HG03378 (cell line): ENCODE measurements at regions not wholly inside any gene's neighbourhood (a gene's known extent, or its start where the extent isn't known, plus 50 kb on each side); places are given as distances from the start of the nearest gene placed in this dataset.

Experiments
- ATAC-seq: cut with Tn5 transposase; IDR thresholded peaks from one replicate; pipeline ENCODE4 v1.9.1; 2021; ENCODE audit warnings: mild to moderate bottlenecking, moderate library complexity; ENCODE audit not compliant: unreplicated experiment

DNA sequence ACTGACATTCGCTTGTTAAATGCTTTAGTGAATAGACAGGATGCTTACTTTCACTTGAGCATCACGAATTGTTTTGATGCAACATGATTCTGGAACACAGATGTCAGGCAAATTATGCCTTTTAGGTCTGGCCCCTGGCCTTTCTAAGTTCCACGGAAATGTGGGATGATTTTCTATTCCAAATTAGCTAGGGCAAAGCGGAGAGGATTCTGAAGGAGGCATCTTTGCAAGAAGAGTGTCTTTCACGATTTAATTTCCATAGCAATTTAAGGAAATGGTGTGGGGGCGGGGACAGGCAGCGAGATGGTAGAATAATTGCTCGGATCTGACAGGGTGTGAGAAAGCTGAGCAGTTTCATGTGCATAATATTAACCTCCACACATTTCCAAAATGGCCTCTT is 238.5 kb upstream of the KCNMB2 start:
- ATAC-seq = no peak

DNA sequence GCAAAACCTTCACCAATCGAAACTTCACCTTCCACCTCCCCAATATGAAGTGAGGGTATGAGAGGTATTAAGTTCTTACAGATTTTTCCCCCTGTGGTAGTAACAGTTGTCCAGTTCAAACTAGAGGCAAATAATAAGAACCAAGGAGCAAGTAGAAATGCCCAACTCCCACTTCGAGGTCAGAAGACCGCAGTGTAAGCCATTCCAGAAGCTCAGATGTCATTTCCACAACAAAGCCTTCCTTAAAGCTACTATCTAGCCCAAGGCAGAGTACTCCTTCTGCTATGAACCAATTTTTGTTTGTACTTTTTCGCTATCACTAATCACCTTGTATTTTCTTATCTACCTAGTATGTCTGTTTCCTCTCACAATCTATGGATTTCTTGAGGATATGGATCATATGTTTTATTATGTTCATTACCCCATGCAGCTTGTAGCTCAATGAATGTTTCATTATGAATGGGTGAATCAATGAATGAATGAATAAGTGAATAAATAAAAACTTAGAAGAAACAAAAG is 235.7 kb upstream of the KCNMB2 start:
- no peak for ATAC-seq

DNA sequence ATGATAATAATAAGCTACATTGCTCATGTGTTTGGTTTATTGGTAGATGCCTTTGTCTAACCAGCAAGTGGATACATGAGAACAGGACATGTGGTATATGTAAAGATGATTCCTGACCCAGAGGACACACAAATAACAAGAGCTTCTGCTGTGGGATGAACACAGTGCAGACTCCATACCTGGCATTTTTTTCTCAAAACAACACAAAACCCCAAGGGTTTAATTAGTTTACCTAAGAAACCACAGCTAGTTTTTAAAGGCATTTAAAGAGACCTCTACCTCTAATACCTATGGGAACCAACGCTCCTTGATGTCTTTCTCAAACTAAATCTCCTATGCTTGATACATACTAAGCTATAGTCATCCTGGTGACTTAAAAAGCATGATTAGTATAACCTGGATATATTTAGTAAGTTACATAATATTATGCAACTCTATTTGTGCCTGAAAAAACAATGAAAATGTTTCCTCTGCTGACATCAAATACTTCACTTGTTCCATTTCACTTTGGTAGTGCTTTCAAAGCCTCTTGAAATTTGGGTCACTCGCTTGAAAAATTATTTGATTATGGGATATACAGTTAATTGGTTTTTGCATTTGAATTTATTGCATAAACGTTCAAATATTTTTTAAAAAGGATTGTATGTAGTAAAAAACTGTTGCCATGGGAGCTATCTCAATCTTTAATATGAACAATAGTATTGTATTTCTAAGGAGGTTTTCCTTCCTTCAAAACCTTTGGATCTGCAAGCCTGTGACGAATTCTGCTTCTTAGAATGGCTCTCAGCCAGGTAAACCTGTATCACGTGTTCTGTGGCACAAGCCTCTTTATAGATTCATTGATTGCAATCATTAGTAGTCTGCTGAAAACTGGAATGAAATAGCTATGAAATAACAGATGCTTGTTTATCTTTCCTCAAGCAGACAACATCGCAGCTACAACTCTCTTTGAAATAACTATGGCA is 233.0 kb upstream of the KCNMB2 start:
- no peak for ATAC-seq

- no peak for ATAC-seq
These were observed 231.3 kb upstream of the KCNMB2 start for GRCh38 chr3:178304758-178305467.

- ATAC-seq = no peak
These were observed 229.7 kb upstream of the KCNMB2 start for GRCh38 chr3:178306432-178307115.

DNA sequence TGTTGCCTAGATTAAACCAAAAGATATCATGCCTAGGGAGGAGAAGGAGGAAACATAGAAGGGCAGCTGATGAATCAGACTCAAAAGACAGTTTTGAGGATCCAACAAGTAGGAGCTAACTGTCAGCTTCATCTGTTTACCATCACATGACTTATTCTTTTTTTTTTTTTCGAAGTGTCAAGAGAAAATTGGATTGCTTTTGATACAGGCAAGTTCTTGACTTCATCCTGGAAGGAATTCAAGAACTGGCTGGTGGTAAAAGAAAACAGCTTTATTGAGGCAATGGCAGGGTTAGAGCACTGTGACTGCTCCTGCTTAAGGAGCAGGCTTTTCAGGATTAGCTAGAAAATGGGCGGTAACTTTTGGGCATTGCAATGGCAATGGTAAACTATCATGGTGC is 227.5 kb upstream of the KCNMB2 start:
- no peak for ATAC-seq

DNA sequence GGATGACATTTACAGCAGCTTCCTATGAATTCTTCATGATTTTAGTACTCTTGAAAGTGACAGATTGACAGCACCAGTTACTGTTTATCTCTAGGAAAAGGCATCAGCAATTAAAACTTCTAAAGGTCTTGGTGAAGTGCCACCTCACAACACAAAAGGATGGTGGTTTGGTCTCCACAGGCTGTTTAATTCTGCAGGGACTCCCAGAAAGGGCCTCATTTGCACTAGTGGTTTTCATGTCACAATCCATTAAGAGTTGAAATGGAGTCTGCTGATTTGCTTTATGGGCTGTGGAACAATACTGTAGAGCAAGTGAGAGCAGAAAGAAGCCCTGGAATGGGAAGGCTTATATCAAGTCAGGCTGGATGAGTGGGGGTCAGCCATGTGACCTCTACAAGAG is 225.3 kb upstream of the KCNMB2 start:
- ATAC-seq = no peak

- no peak for ATAC-seq
These were observed 222.5 kb upstream of the KCNMB2 start for GRCh38 chr3:178313716-178314115.

DNA sequence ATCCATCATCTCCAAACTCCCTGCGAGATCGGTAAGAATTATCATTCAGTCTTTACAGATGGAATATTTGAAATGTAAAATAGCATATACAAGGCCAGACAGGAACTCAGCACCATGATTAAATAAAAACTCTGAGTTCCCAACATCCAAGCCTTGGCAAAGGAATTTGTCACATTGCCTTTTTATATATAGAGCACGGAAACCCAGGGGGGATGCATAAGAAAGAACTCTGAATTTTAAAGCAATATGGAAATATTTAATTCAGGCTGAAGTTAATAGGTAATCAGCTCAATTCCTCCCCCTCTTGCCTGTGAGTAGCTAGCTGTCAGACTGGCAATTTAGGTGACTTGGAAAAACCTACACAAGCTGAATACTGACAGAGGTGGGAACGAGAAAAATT is 217.9 kb upstream of the KCNMB2 start:
- no peak for ATAC-seq

GRCh38 chr3:178318941-178319816 is 217.1 kb upstream of the KCNMB2 start:
- ATAC-seq = no peak

- ATAC-seq = no peak
These were observed 215.5 kb upstream of the KCNMB2 start for GRCh38 chr3:178320456-178321351.

DNA sequence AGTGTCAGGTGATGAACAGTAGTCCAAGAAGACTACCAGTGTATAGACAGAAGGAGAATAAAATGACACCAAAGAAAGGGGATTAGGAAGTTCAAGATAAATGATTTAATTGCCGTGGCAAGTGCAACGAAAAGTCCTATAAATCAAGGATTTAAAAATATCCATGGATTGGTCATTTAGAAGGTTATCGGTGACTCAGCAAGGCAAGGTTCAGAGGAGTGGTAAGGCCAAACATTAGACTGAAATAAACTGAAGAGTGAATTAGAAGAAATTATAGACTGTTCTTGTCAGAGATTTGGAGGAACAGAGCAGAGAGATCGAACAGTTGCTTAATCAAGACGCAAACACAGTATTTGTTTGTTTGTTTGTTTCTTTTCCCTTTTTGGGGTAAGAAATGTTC is 211.9 kb upstream of the KCNMB2 start:
- no peak for ATAC-seq

DNA sequence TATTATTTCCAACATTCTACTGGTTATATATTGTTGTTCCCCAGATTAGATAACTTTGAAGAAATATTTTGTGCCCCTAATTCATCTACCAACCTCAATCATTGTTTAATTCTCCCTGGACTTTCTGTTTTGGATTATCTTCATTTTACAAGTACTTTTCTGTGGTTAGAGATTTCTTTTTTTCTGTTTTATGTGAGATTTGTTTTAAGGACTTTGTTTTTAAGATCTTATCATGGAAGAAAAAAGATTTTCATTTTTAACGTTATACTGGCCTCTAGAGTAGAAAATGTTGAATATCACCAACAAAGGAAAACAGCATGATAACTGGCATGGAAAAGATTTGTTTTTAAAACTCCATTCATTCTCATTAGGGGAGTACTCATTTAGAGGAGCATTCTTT is 210.9 kb upstream of the KCNMB2 start:
- no peak for ATAC-seq

GRCh38 chr3:178329936-178330335 is 206.3 kb upstream of the KCNMB2 start:
- ATAC-seq = no peak

DNA sequence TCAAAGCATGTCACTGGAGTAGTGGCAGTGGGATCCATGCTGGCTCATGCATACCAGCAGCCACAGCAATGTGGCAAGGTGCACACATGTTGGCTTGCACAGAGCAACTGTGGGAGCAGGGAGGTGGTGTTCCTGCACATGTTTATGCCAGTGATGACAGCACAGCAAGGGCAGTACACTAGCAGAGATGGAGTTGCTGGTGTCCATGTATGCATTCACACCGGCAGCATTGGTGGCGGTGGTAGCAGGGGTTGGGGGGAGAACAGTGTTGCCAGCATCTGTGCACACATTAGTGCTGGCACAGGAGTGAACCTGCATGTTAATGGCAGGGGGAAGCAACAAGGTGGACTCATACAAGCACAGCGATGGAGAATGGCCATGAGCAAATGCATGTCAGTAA is 202.0 kb upstream of the KCNMB2 start:
- ATAC-seq = no peak

GRCh38 chr3:178336336-178336735 is 199.9 kb upstream of the KCNMB2 start:
- ATAC-seq = no peak

DNA sequence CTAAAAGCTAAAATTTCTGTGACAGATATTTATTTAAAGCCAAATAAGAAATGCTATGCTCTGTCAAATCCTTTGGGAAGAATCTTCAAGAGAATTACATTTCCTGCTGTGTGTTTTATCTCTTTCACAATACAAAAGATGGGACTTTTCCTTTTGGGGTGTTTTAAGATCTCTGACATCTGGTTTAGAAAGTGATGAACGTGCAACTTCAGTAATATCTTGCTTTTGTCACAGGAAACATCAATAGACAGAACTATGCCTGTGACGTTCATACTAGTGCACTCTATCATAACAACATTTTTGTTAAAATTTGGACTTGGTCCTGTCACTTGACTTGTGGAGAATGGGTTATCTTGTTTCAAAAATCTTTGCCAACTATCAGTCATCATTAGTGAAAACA is 195.7 kb upstream of the KCNMB2 start:
- ATAC-seq = no peak

DNA sequence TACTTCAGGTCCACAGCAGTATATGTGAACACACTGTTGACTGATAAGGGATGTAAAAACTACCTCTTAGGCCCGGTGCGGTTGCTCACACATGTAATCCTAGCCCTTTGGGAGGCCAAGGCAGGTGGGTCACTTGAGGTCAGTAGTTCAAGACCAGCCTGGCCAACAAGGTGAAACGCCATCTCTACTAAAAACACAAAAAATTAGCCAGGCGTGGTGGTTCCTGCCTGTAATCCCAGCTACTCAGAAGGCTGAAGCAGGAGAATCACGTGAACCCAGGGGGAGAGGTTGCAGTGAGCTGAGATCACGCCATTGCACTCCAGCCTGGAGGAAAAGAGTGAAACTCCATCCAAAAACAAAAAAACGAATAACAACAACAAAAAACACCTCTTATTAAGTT is 194.6 kb upstream of the KCNMB2 start:
- no peak for ATAC-seq

DNA sequence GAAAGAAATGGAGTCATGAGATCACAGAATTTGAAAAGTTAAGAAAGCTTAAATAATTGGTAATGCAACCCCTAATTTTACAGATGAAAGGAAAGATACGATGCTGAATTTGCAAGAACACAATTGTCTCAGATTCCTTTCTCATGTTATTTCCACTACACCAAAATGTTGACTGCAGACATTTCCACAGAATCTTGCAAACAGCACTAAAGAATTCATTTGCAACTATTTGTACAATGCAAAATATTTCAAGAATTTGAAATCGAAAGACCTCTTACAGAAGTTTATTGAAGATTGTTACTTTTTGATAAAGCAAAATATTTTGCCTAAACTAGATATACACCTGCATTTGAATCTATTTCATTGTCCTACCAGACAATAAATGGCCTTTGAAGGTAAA is 194.1 kb upstream of the KCNMB2 start:
- ATAC-seq = no peak
